K562 (cell line): ENCODE measurements at regions not wholly inside any gene's neighbourhood (a gene's known extent, or its start where the extent isn't known, plus 50 kb on each side); places are given as distances from the start of the nearest gene placed in this dataset.

ENCODE experiments used
- ATAC-seq: fragments of 200-7000 bp; cut with Tn5 transposase; 3 replicates; pipeline ENCODE4 v1.9.1; 2020; ENCODE audit warnings: moderate library complexity
- BruUV-seq: library from RNA; stranded (reverse); fragments of 400-500 nt; replicated peaks from 2 replicates; lab custom pipeline; 2021; lab: Mats Ljungman, UMichigan
- CTCF ChIA-PET: fragments of 300-600 bp; formaldehyde crosslinking; extraction: SDS; loops from one replicate; lab custom pipeline; 2021; ENCODE audit warnings: low intra/inter-chr PET ratio; lab: Yijun Ruan, JAX
- POLR2A ChIA-PET: fragments of 300-600, 350-650 bp; sonication (Branson Sonifier 250); formaldehyde crosslinking; extraction: SDS; loops from one replicate; lab custom pipeline; 2021; ENCODE audit warnings: antibody characterized with exemption, inconsistent platforms; lab: Yijun Ruan, JAX
- DNase-seq, 4 experiments: peaks; one replicate each; pipeline versions ENCODE4 v3.0.0 to v3.0.0-alpha.2; 2011 to 2018; ENCODE audit warnings: low spot score in 3 of 4, mixed read lengths in 3 of 4; ENCODE audit errors: extremely low read depth in 1 of 4
- FAIRE-seq: peaks from 2 replicates; lab custom pipeline; 2011; peaks lifted over from hg19 to GRCh38; lab: Jason Lieb, UNC
- H2AFZ ChIP-seq: 2 replicates; pipeline ENCODE4 v1.6.0; 2011; ENCODE audit warnings: low read depth, low read length, control low read depth, inconsistent platforms
- H3K27ac ChIP-seq: fragments of 200-600 bp; 3 replicates; pipeline ENCODE4 v1.8.0; 2011; ENCODE audit warnings: low read depth, mild to moderate bottlenecking, control low read depth, inconsistent platforms, low read length, moderate library complexity, mixed read lengths; ENCODE audit errors: extremely low read depth
- H3K27me3 ChIP-seq, 2 experiments: fragments of 300-600 bp in 1 of 2; 2 replicates in 1 of 2; 3 replicates in 1 of 2; pipeline versions ENCODE4 v1.6.0 to v1.8.0; 2011; ENCODE audit warnings: inconsistent platforms in 2 of 2, low read length in 2 of 2, mild to moderate bottlenecking in 1 of 2, mixed read lengths in 1 of 2, moderate library complexity in 1 of 2; ENCODE audit not compliant: control insufficient read depth in 2 of 2, insufficient read depth in 2 of 2
- H3K36me3 ChIP-seq: fragments of 300-600 bp; 3 replicates; pipeline ENCODE4 v1.8.0; 2011; ENCODE audit warnings: mild to moderate bottlenecking, low read length, inconsistent platforms; ENCODE audit not compliant: control insufficient read depth, insufficient read depth
- H3K4me1 ChIP-seq, 2 experiments: fragments of 200-600 bp in 1 of 2; replicated peaks in 1 of 2; 2 replicates in 1 of 2; 3 replicates in 1 of 2; pipeline versions ENCODE4 v1.5.1 to v1.8.0; 2011; ENCODE audit warnings: inconsistent platforms in 2 of 2, low read length in 2 of 2, mild to moderate bottlenecking in 1 of 2, mixed read lengths in 1 of 2, moderate library complexity in 1 of 2; ENCODE audit not compliant: control insufficient read depth in 2 of 2, insufficient read depth in 2 of 2
- H3K4me2 ChIP-seq: 2 replicates; pipeline ENCODE4 v1.6.1; 2011; ENCODE audit warnings: low read length, control low read depth, inconsistent platforms, mixed read lengths; ENCODE audit not compliant: insufficient read depth
- H3K4me3 ChIP-seq: fragments of 200-600 bp; sonication (generic), shearing (Covaris generic); 2 replicates; pipeline ENCODE4 v1.5.1; 2016; ENCODE audit warnings: control low read depth, inconsistent platforms
- H3K79me2 ChIP-seq: fragments of 200-600 bp; 3 replicates; pipeline ENCODE4 v1.8.0; 2011; ENCODE audit warnings: low read length, inconsistent platforms; ENCODE audit not compliant: control insufficient read depth, insufficient read depth
- H3K9ac ChIP-seq, 2 experiments: 2 replicates each; pipeline versions ENCODE4 v1.6.0 to v1.6.1; 2011; ENCODE audit warnings: low read depth in 2 of 2, low read length in 2 of 2, control low read depth in 1 of 2, inconsistent platforms in 1 of 2, mild to moderate bottlenecking in 1 of 2, mixed read lengths in 1 of 2; ENCODE audit not compliant: insufficient read depth in 1 of 2
- H3K9me1 ChIP-seq: one replicate; pipeline ENCODE4 v1.6.0; 2011; ENCODE audit warnings: inconsistent platforms, mild to moderate bottlenecking, low read length, moderate library complexity; ENCODE audit not compliant: control insufficient read depth, insufficient read depth
- H3K9me3 ChIP-seq: replicated peaks from 2 replicates; pipeline ENCODE4 v1.5.1; 2011; ENCODE audit warnings: low read depth, low read length, inconsistent platforms; ENCODE audit not compliant: control insufficient read depth, insufficient read depth
- H4K20me1 ChIP-seq: replicated peaks from 2 replicates; pipeline ENCODE4 v1.6.1; 2011; ENCODE audit warnings: low read length, inconsistent platforms, mixed read lengths; ENCODE audit not compliant: control insufficient read depth, insufficient read depth
- PML ChIP-seq: IDR thresholded peaks from 2 replicates; pipeline ENCODE4 v1.6.1; 2012; ENCODE audit warnings: low read length, inconsistent platforms
- RERE ChIP-seq: sonication (generic); formaldehyde crosslinking; IDR thresholded peaks from 2 replicates; pipeline ENCODE4 v1.8.0; 2023; ENCODE audit warnings: missing genetic modification reagents, mild to moderate bottlenecking, borderline replicate concordance
- TBP ChIP-seq: optimal IDR thresholded peaks from 2 replicates; pipeline ENCODE3; 2011; ENCODE audit warnings: low read depth, low read length, improper control_type of control experiment
- THRA ChIP-seq: fragments of 450-650 bp; IDR thresholded peaks from 2 replicates; pipeline ENCODE4 v1.6.1; 2017; ENCODE audit warnings: mild to moderate bottlenecking, moderate library complexity
- ZC3H4 ChIP-seq: sonication (generic); formaldehyde crosslinking; IDR thresholded peaks from 2 replicates; pipeline ENCODE4 v1.9.0; 2021; ENCODE audit warnings: missing genetic modification reagents, borderline replicate concordance
- WGBS: fragments of 100-300 bp; shearing (Covaris generic); methylation state at CpG from one replicate; pipeline ENCODE4 v1.1.6; 2016; ENCODE audit warnings: low coverage, mixed read lengths; ENCODE audit not compliant: insufficient coverage; ENCODE audit errors: missing lambda C conversion rate; 5-methylcytosine and 5-hydroxymethylcytosine counted together
- in situ Hi-C: fragments of 300-500 bp; cut with MboI; formaldehyde crosslinking; loops from 4 replicates; pipeline ENCODE4 v1.15.0; 2018; ENCODE audit warnings: inconsistent platforms, mixed read lengths
- intact Hi-C: fragments of 100-400 bp; cut with micrococcal nuclease; formaldehyde crosslinking; loops from 2 replicates; pipeline ENCODE4 v1.14.2; 2022

GRCh38 chr18:24850532-24850931 lies 390.1 kb downstream of the HRH4 start:
- TF ChIP-seq TBP (no peak), ZC3H4 (CRISPR knock-in tag) (no peak), PML (no peak), RERE (CRISPR knock-in tag) (no peak), THRA (no peak)
- FAIRE-seq (no peak), DNase-seq (no peak), ATAC-seq (no peak)
- H3K9me1 ChIP-seq: no peaks in the 10 kb centered on the region
- no peaks in the 10 kb centered on the region for H3K79me2 ChIP-seq
- BruUV-seq: no TSS peak
- no peaks in the 10 kb centered on the region for H3K36me3 ChIP-seq
- H3K27me3 ChIP-seq: no peaks in the 10 kb centered on the region
- H3K4me2 ChIP-seq: no peak overlapping the region
- CTCF ChIA-PET: no interaction called here
- in situ Hi-C loops: no loop called here
- WGBS: under 1% methylated on average over 7 of the region's 7 CpGs
- no peak overlapping the region for H2AFZ ChIP-seq
- no peak overlapping the region for H3K4me3 ChIP-seq
- no peaks in the 10 kb centered on the region for H3K4me1 ChIP-seq
- POLR2A ChIA-PET: no interaction called here
- no peak overlapping the region for H3K27ac ChIP-seq
- intact Hi-C loops: no loop called here
- no peaks in the 10 kb centered on the region; the same call in 1 of the 2 replicates for H3K9me3 ChIP-seq
- H4K20me1 ChIP-seq: no peaks in the 10 kb centered on the region
- no peak overlapping the region for H3K9ac ChIP-seq
